Endothelial cell of umbilical vein (primary cell): ENCODE measurements at regions not wholly inside any gene's neighbourhood (a gene's known extent, or its start where the extent isn't known, plus 50 kb on each side); places are given as distances from the start of the nearest gene placed in this dataset.

Experiments used
- BruUV-seq: library from RNA; stranded (reverse); fragments of 400-500 nt; replicated peaks from 2 replicates; lab custom pipeline; 2021; lab: Mats Ljungman, UMichigan
- CTCF ChIA-PET: fragments of 300-600, 350-600 bp; sonication (Branson Sonifier 250); formaldehyde crosslinking; loops from one replicate; lab custom pipeline; 2021; ENCODE audit warnings: antibody characterized with exemption, inconsistent platforms; lab: Charles Lee
- POLR2A ChIA-PET: fragments of 300-600, 350-600 bp; sonication (Branson Sonifier 250); formaldehyde crosslinking; loops from one replicate; lab custom pipeline; 2021; ENCODE audit warnings: antibody characterized with exemption, inconsistent platforms; lab: Charles Lee
- DNase-seq: peaks from one replicate; pipeline ENCODE4 v3.0.0-alpha.2; 2011; ENCODE audit warnings: low read depth, low spot score
- FAIRE-seq: peaks from 2 replicates; lab custom pipeline; 2011; peaks lifted over from hg19 to GRCh38; lab: Jason Lieb, UNC
- H2AFZ ChIP-seq: 2 replicates; pipeline ENCODE4 v1.6.0; 2012; ENCODE audit warnings: low read depth, low read length, control low read depth, inconsistent platforms
- H3K27ac ChIP-seq: 2 replicates; pipeline ENCODE4 v1.5.1; 2011; ENCODE audit warnings: low read depth, mild to moderate bottlenecking, control low read depth, low read length, moderate library complexity; ENCODE audit not compliant: insufficient read depth
- H3K27me3 ChIP-seq, 2 experiments: 2 replicates each; pipeline versions ENCODE4 v1.6.0 to v1.6.1; 2011; ENCODE audit warnings: low read length in 2 of 2, mixed read lengths in 1 of 2; ENCODE audit not compliant: control insufficient read depth in 2 of 2, insufficient read depth in 2 of 2
- H3K36me3 ChIP-seq, 2 experiments: 2 replicates in 1 of 2; 3 replicates in 1 of 2; pipeline ENCODE4 v1.5.1; 2011; ENCODE audit warnings: low read length in 2 of 2, mild to moderate bottlenecking in 1 of 2, moderate library complexity in 1 of 2; ENCODE audit not compliant: control insufficient read depth in 2 of 2, insufficient read depth in 2 of 2; ENCODE audit errors: extremely low read depth in 1 of 2
- H3K4me1 ChIP-seq: 3 replicates; pipeline ENCODE4 v1.5.1; 2011; ENCODE audit warnings: mild to moderate bottlenecking, low read length; ENCODE audit not compliant: control insufficient read depth, insufficient read depth; ENCODE audit errors: extremely low read depth
- H3K4me2 ChIP-seq: 2 replicates; pipeline ENCODE4 v1.6.1; 2011; ENCODE audit warnings: low read length, control low read depth, mixed read lengths; ENCODE audit not compliant: insufficient read depth
- H3K4me3 ChIP-seq, 3 experiments: fragments of 200-600 bp in 1 of 3; sonication (generic), shearing (Covaris generic) in 1 of 3; replicated peaks in 1 of 3; 2 replicates each; pipeline ENCODE4 v1.5.1; 2011 to 2016; ENCODE audit warnings: control low read depth in 3 of 3, low read length in 3 of 3, mild to moderate bottlenecking in 2 of 3, inconsistent platforms in 1 of 3, low read depth in 1 of 3, moderate library complexity in 1 of 3; ENCODE audit not compliant: insufficient read depth in 1 of 3
- H3K79me2 ChIP-seq: 2 replicates; pipeline ENCODE4 v1.6.0; 2012; ENCODE audit warnings: low read length, inconsistent platforms; ENCODE audit not compliant: control insufficient read depth, insufficient read depth
- H3K9ac ChIP-seq: replicated peaks from 2 replicates; pipeline ENCODE3; 2011; ENCODE audit warnings: low read length, control low read depth; ENCODE audit not compliant: insufficient read depth; ENCODE audit errors: extremely low read depth
- H3K9me1 ChIP-seq: replicated peaks from 3 replicates; pipeline ENCODE4 v1.6.0; 2011; ENCODE audit warnings: mild to moderate bottlenecking, low read length; ENCODE audit not compliant: control insufficient read depth, insufficient read depth; ENCODE audit errors: extremely low read depth
- H3K9me3 ChIP-seq: replicated peaks from 2 replicates; pipeline ENCODE4 v1.5.1; 2012; ENCODE audit warnings: low read length, inconsistent platforms; ENCODE audit not compliant: control insufficient read depth, insufficient read depth
- H4K20me1 ChIP-seq: replicated peaks from 2 replicates; pipeline ENCODE3; 2011; ENCODE audit warnings: mild to moderate bottlenecking, low read length; ENCODE audit not compliant: control insufficient read depth, insufficient read depth; ENCODE audit errors: extremely low read depth
- CTCF ChIP-seq, 2 donors: IDR thresholded peaks; 1 replicate in 1 of 2; 2 replicates in 1 of 2; pipeline ENCODE4 v1.5.1; 2011; ENCODE audit warnings: low read length in 2 of 2, mild to moderate bottlenecking in 2 of 2, moderate library complexity in 2 of 2, control low read depth in 1 of 2, inconsistent platforms in 1 of 2, low read depth in 1 of 2; ENCODE audit not compliant: insufficient read depth in 1 of 2; ENCODE audit errors: extremely low read depth in 1 of 2
- EZH2 ChIP-seq: IDR thresholded peaks from 2 replicates; pipeline ENCODE4 v1.6.1; 2012; ENCODE audit warnings: borderline replicate concordance, low read depth, mild to moderate bottlenecking, moderate library complexity, low read length, inconsistent platforms; ENCODE audit not compliant: severe bottlenecking
- FOS ChIP-seq: IDR thresholded peaks from 2 replicates; pipeline ENCODE4 v1.6.1; 2011; ENCODE audit warnings: mild to moderate bottlenecking, low read length, moderate library complexity, borderline replicate concordance; ENCODE audit not compliant: insufficient read depth
- GATA2 ChIP-seq: IDR thresholded peaks from 2 replicates; pipeline ENCODE4 v1.7.0; 2011; ENCODE audit warnings: low read depth, mild to moderate bottlenecking, moderate library complexity, mixed read lengths, low read length; ENCODE audit not compliant: insufficient read length, insufficient read depth
- JUN ChIP-seq: IDR thresholded peaks from 2 replicates; pipeline ENCODE4 v1.6.1; 2011; ENCODE audit warnings: borderline replicate concordance, low read depth; ENCODE audit not compliant: insufficient read length, insufficient read depth
- MAX ChIP-seq: IDR thresholded peaks from 2 replicates; pipeline ENCODE4 v1.6.1; 2011; ENCODE audit not compliant: insufficient read depth, insufficient read length
- MYC ChIP-seq: IDR thresholded peaks from one replicate; pipeline ENCODE4 v1.6.1; 2011; ENCODE audit warnings: mild to moderate bottlenecking, low read depth, low read length
- POLR2A ChIP-seq: IDR thresholded peaks from 2 replicates; pipeline ENCODE4 v1.6.1; 2012; ENCODE audit warnings: low read depth, mild to moderate bottlenecking, control low read depth, low read length
- POLR2AphosphoS5 ChIP-seq: IDR thresholded peaks from 2 replicates; pipeline ENCODE4 v1.6.1; 2012; ENCODE audit warnings: low read depth, mild to moderate bottlenecking, control low read depth, low read length, moderate library complexity; ENCODE audit not compliant: insufficient read depth
- dilution Hi-C: fragments of 300-500 bp; cut with MboI; formaldehyde crosslinking; loops from one replicate; pipeline ENCODE4 v1.15.0; 2019; ENCODE audit warnings: low sequenced_read_pairs; ENCODE audit not compliant: extremely low pct_ligation_motif_present
- intact Hi-C: fragments of 100-400 bp; cut with micrococcal nuclease; formaldehyde crosslinking; loops from one replicate; pipeline ENCODE4 v1.10.0; 2022

DNA sequence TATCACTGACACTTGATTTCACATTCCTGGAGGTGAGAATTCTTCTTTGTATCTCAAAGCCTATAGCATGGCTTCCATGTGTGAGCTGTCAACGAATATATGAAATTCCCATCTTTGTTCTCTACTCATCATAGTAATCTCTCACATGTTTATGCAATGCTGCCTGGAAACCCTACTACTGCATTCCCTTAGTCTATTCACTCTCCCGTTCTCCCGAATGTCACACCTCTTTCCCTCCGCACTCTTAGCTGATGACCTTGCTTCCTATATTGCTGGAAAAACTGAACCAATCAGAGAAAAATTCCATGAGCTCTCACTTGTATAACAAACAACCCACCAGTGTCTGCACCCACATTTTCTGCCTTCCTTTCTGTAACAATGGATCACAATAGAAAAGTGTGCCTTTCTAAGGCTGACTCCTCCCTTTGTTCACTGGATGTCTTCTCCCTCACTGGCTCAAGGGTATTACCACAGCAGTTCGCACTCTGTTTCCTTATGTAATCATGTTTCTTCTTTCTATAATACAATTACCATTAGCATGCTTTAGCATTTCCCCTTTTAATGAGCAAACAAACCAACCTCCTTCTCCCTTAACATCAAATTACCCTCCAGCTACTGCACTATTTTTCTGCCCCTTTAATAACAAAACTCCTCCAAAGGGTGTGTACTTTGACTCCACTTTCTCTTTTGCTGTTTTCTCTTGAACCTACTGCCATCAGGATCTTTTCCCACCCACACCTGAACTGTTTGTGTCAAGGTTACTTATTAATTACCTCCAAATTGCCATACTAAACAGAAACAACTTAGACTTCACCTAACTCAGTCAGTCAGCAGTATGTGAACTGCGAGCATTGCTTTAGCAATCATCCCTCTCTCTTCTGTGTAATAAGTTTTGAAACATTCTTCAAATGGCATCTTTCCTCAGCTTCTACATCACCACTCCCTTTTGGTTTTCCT is 63.9 kb upstream of the CCDC196 start:
- H4K20me1 ChIP-seq = no peaks in the 10 kb centered on the region
- no peak for DNase-seq
- dilution Hi-C loops = no loop called here

More for the DNA sequence above, 63.9 kb upstream of the CCDC196 start:
- ChIA-PET POLR2A (no interaction called here), CTCF (no interaction called here)
- no peak overlapping the region for H3K4me2 ChIP-seq
- no peaks in the 10 kb centered on the region for H3K27me3 ChIP-seq
- H3K4me1 ChIP-seq = no peaks in the 10 kb centered on the region
- H3K4me3 ChIP-seq = no peak overlapping the region
- no peak overlapping the region for H2AFZ ChIP-seq
- no TSS peak for BruUV-seq
- no peaks in the 10 kb centered on the region for H3K9me1 ChIP-seq
- H3K27ac ChIP-seq = no peak overlapping the region
- no peaks in the 10 kb centered on the region for H3K36me3 ChIP-seq
- intact Hi-C loops = no loop called here
- no peak for FAIRE-seq
- TF ChIP-seq MAX (no peak), GATA2 (no peak), EZH2 (no peak), CTCF (IDR thresholded peaks at IDR 0.05; ENCODE audit: extremely low read depth in 1 of 2, insufficient read depth in 1 of 2, low read depth in 1 of 2, low read length in 2 of 2) (no peak), FOS (no peak), JUN (no peak), POLR2AphosphoS5 (no peak), POLR2A (no peak), MYC (no peak)
- H3K9ac ChIP-seq = no peak overlapping the region
- H3K79me2 ChIP-seq = no peaks in the 10 kb centered on the region
- no peaks in the 10 kb centered on the region for H3K9me3 ChIP-seq
